Peyer's patch (tissue), 4 donors: ENCODE measurements at regions not wholly inside any gene's neighbourhood (a gene's known extent, or its start where the extent isn't known, plus 50 kb on each side); places are given as distances from the start of the nearest gene placed in this dataset.

ENCODE experiments used
- CTCF ChIP-seq, 6 experiments: fragments of 450-650 bp in 4 of 6; fragments of 200-600 bp in 2 of 6; sonication (generic) in 1 of 6; IDR thresholded peaks; one replicate each; pipeline ENCODE4 v1.5.1; 2017 to 2019; ENCODE audit warnings: antibody characterized with exemption in 6 of 6, mild to moderate bottlenecking in 3 of 6, moderate library complexity in 1 of 6
- POLR2A ChIP-seq, 2 donors: fragments of 450-650 bp; IDR thresholded peaks; one replicate each; pipeline ENCODE4 v1.5.1; 2017; ENCODE audit warnings: antibody characterized with exemption in 2 of 2, mild to moderate bottlenecking in 2 of 2, moderate library complexity in 2 of 2

GRCh38 chr1:208598021-208598420 lies 353.8 kb upstream of the PLXNA2 start:
- no peak for TF ChIP-seq CTCF (IDR thresholded peaks at IDR 0.05)
- TF ChIP-seq POLR2A (IDR thresholded peaks at IDR 0.05), result no peak
